DMS79 treated with DMSO at 0.1 percent for 48 hours (cell line): ENCODE measurements at regions not wholly inside any gene's neighbourhood (a gene's known extent, or its start where the extent isn't known, plus 50 kb on each side); places are given as distances from the start of the nearest gene placed in this dataset.

Experiments used
- DNase-seq: peaks from one replicate; lab custom pipeline; 2025; lab: John Stamatoyannopoulos, UW

DNA sequence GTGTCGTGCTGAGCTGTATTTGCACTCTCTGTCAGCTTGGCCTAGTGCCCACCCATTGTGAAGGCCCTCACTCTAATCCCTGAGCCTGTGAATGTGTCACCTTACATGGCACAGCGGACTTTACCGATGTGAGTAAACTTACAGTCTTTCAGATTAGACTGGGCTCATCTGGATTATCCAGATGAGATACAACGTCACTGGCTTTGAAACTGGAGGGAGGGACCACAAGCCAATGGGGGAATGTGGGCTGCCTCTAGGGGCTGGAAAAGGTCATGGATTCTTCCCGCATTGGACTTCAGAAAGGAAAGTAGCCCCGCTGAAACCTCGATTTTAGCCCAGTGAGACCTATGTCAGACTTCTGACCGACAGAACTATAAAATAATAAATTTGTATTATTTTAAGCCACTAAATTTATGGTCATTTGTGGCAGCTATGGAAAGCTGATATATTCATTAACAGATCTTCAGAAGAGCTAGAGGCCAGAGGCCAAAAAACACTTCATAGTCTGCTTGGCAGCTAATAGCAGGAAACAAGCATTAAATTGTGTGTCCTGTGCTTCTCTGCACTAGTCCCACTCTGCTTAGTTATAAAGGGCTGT, 139.0 kb upstream of the GAS1 start:
- no peak for DNase-seq

DNA sequence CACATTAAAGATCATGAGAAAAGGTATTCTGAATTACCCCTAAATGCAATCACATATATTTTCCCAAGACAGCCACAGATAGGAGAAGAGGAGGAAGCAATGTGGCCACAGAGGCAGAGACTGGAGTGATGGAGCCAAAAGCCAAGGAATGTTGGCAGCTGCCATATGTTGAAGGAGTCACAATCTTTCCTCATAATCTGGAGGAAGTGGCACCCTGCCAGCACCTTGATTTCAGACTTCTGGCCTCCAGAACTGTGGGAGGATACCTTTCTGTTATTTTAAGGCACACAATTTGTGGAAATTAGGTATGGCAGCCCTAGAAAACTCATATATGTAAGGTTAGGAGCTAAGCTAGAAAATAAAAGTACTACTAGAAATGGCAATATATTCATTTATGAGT, 139.9 kb upstream of the GAS1 start:
- DNase-seq, result no peak

DNA sequence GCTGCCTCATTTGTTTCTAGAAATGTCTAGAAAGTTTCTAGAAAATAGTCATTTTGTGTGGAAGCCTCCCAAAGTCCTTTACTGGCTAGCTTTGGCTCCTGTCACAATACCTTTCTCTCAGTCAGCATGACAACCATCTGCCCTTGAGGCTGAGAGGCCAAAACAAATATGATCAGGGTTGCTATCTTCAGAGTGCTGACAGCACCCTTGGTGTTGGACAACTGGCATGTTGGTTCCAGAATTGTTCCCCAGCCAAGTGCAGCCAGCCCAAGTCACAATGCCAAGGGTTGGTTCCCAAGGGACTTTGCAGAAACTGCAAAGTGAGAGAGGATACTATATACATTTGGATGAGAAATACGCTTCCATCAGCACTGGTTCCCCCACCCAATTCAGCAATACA, 140.9 kb upstream of the GAS1 start:
- DNase-seq, result no peak

DNA sequence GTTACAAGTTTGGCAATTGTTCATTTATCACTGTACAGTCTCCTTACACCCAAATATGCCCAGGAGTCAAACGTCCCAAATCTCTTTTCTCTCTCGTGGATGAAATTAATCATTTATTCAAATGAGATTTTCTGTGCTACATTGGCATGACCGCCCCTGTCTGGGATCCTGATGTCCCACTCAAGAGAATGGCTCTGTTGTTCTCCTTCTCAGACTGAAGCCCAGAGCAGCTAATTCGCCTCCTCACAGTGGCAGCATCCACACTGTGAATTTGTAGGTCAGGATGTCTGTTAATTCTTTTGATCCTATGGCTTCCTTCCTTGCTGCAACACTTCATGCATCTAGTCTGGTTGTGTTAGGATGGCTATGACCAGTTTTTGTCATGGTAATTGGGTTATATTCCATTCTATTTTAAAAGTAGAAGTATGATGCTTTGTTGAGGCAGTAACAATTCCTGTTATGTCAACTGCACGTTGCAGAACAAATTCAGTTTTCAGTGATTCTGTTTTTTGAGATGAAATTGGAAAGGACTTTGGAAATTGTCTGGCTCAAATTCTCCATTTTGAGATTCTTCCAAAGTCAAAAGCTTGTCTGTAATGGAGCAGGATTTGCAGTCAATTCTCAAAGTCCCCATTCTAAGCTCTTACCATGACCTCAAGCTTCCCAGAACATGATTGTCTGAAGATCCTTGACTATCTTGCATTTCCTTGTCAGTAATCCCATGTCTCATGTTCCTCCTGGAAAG, 141.5 kb upstream of the GAS1 start:
- DNase-seq, result no peak

DNA sequence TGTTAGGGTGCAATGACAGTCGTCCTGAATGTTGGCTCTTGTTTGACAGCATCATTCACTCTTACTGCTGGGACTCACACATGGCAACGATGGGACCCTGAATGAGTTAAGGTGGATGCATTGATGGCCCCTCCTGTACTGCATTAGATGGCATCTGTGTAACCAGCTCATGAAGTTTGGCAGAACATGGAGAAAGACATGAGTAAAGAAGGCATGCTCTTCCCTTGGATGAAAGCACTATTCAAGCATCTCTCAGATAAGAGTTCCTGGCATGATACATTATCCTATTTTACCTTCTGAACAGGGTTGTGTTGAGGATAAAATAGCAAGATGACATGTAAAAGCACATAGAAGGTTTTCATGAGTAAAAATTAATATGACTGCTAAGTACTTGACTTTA, 142.2 kb upstream of the GAS1 start:
- no peak for DNase-seq

DNA sequence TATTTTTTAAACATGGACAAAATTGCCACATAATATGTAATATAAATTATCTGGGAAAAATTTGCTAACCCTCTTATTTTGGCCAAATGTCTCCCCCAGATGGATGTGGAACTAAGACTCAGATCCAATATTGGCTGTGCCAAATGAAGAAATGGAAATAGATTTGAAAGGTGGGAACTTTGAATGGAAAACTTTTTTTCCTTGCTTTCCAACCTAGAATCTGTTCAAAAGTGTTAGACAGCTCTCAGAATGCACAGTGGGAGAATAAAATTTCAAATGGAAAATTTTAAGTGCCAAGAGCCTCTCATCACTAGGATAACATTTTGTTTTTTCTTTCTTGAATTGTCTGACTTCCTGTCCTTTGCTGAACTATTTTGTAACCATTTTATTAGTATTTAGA, 142.6 kb upstream of the GAS1 start:
- DNase-seq, result no peak

DNA sequence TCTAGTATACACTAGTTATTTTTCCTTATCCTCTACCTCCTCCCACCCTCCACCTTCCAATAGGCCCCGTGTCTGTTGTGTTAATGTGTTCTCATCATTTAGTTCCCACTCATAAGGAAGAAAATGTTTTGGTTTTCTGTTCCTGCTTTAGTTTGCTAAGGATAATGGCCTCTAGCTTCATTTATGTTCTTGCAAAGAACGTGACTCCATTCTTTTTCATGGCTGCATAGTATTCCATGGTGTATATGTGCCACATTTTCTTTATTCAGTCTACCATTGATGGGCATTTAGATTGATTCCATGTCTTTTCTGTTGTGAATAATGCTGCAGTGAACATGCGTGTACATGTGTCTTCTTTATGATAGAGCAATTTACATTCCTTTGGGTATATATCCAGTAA, 146.5 kb upstream of the GAS1 start:
- no peak for DNase-seq

DNA sequence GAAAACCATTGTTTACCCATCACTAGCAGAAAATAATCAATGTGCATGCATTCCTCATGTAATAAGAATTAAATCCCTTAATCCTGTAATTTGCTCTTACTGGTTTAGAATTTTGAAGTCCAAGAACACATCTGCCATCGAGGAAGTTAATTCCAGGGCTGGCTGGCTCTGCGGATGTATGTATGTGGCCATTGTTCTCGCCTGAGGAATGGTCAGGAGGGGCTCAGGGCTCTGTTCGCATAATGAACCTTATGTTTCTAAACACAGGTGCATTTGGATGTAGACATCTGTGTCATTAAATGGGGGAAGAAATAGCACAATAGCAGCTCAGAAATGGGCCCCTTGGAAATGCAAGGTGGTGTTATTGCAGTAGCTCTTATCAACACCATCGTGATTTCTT, 148.6 kb upstream of the GAS1 start:
- no peak for DNase-seq

DNA sequence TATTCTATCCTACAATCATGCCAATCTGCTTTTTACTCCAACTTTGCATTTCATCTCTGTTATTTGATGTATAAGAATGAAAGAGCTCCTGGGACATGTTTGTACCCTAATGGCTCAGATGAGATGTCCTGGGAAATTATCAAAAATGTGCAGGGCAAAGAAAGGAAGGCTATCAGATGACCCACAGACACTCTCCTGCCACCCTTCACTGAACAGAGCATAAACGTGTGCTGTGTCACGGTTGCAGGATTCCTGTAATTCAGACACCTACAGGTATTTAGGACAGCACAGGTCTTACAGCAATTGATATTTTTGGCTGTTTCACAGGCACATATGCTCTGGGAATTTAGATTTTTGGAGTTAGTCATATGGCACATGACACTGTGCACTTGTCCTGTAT, 149.2 kb upstream of the GAS1 start:
- DNase-seq, result no peak

DNA sequence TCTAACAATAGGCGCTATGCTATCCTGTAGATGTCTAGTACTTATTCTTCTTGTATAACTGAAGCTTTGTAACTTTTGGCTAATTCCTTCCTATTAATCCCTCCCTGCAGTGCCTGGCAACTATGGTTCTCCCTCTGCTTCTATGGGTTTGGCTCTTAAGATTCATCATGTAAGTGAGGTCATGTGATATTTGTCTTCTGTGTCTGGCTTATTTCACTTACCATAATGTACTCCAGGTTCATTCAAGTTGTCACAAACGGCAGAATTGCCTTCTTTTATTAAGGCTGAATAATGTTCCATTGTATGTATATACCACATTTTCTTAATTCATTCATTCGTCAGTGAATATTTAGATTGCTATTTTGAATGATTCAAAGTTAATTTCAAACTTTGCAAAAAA, 149.9 kb upstream of the GAS1 start:
- no peak for DNase-seq

DNA sequence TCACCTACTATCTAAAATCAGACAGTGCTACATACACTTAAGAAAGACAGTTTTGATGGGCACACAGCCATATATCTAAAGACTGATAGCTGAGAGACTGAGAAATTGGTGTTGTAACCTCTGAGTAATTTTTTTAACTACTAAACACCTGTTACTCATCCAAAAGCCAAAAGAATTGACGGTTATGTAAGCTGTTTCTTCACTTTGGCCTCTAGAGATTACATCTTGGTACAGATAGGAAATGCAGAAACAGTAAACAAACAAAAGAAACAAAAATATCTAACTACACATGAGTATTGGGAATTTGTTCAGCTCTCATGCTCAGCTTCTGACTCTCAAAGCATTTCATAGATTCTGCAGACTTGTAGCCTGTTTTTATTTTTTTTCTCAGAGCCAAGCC, 152.1 kb upstream of the GAS1 start:
- DNase-seq, result no peak

DNA sequence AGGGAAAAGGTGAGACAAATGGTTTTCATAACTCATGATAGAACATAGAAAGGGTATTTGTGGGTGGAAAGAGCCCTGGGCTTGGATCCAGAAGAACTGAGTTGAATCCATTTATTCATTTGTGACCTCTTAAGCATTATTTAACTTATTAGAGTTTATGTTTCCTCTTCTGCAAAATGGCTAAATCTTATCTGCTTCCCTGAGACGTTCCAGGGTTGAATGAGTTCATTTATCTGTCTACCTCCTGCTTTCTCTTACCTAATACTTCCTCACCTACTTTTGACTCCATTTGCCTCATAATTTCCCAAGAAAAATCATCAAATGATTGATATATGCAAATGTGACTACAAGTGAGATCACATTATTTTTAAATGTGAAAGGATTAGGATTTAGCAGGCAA, 152.7 kb upstream of the GAS1 start:
- DNase-seq, result no peak

DNA sequence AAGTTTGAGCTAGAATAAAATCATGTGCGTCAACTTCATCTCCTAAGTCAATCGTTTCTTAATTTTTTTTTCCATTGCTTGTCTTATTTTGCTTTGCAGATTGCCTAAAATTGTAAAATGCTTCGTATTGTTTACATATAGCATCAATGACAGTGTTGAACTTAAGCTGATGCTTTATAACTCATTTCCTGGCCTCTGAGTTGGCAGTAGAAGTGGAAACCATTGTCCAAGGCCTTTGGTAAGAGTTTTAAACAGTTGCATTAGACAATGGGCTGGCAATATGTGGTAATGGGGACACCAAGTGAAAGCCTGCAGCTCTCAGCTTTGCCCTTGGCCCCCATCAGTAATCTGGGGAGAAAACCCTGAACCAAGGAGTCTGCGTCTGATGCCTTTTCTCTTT, 154.8 kb upstream of the GAS1 start:
- no peak for DNase-seq

DNA sequence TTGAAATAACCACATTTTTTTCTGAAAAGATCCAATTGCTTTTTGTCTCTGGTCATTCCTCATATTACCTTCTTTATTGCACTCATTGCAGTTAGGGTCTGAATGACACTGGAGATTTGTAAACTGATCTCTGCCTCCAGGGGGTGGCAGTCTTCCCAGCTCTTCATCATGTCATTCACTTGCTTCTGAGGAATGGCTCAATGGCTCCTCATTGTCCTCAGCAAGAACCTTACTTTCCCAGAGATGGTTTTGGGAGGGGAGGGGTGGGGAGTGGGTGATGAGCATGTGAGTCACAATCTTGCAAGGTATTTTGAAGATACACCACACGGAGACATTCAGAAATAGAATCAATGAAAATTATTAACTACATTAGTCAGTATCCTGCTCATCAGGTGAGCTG, 159.8 kb upstream of the GAS1 start:
- DNase-seq, result no peak

DNA sequence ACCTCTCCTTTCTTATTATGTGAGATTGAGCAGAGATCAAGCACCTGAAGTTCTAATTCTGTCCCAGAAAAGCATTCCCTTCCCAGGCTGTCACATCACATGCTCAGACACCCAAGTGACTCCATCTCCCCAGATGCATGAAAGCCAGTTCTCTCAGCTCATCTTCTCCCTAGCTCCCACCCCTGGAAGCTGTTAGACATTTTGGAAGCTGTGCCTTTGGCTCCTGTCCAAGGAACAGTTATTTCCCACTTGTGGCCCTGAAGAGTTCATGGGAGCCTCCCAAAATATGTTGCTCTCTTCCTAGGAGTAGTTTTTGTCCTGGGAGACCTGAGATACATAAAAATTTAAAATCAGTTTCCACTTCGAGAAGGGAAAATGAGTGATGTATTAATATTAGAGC, 161.4 kb upstream of the GAS1 start:
- DNase-seq, result no peak

DNA sequence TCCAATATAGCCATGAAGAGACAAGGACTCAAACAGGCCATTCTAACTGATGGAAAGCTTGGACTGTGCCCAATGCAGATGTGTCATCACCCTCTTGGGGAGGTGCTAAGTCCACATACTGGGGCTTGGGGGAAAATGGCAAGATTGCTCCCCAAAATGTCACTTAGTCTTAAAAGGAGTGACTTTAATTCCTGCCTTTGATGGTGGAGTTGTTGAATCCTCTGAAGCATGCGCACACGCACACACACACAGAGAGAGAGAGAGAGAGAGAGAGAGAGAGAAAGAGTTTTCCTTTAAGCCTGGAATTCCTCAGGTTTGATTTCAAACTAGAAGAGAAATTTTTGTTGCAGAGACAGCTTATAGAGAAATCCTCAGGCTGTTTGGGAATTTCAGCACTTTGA, 161.9 kb upstream of the GAS1 start:
- DNase-seq, result no peak

DNA sequence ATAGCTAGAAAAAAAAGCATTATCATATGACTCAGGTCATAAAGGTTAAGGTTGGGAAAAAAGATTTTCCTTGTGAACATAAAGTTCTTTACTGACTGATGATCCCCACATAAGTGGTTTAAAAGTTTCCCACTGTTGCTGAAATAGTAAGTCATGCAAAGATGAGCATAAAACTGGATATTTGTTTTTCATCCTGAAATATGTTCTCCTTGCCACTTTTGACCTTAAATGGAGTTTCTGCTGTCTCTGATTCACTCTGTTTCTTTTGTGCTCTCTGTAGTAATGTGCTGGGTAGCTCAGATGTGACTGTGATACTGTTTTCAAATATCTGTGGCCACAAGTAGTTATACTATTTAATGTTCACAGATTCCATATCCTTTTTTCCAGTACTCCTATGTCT, 162.5 kb upstream of the GAS1 start:
- no peak for DNase-seq

DNA sequence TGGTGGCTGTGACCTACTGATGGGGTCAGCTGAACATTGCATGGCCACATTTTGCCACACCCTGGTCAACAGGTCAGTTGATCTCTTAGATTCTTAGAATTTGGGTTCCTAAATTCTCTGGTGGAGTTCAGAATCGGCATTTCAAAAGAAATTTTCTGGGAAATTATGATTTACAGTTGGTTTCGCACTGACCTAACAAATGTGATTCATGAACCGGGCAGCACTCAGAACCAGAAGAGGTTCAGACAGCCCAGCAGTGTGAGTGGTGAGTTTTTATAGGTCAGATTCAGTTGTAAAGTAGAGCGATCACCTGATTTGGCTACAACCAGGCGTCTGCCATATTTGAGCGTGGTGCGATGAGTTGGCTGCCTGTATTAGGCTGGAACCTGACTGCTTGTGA, 163.7 kb upstream of the GAS1 start:
- DNase-seq, result no peak

DNA sequence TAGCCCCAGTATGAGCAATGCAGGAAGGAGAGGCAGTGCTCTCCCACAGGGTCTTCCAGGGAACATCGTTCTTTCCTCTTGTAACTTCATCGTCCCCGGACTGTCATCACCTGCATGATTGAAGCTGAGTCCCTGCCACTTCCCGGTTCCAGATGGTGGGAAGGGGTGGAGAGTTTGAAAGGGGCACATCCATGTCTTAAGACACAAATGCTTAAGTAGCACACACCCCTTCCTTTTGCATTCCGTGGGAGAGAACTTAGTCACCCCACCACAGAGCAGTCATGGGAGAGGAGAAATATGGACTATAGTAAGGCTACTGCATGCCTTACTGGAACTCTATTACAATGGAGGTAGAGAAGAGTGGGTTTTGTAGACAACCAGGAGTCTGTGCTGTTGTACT, 165.3 kb upstream of the GAS1 start:
- no peak for DNase-seq

DNA sequence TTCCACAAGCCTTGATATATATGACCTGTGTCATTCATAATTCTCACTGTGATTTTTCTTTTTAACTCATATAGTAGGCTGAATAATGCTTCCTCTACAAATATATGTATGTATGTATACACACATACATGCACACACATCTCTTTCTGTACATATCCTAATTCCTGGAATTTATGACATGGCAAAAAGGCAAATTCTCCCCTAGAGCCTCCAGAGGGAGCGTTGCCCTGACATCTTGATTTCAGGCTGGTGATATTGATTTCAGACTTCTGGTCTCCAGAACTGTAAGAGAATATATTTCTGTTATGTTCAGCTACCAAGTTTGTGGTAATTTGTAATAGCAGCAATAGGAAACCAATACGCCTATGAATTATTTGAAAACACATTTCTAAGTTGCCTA, 166.6 kb upstream of the GAS1 start:
- no peak for DNase-seq

DNA sequence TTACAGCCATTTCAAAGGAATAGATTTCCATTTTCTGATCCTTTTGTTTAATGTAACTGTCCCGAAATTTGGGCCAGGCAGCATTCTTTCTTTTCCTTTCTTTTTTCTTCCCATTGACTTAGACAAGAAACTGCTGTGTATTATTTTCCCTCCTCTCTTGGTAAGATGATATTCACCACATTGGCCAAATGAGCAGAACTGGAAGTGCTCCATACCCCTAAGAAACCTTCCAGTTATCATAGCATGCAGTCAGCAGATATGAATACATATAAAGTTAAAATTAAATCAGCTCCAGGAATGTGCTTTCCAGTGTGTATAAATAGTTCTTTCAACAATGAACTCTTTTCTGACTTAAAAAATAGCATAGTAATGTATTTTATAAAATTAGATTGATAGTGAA, 168.5 kb upstream of the GAS1 start:
- DNase-seq, result no peak

DNA sequence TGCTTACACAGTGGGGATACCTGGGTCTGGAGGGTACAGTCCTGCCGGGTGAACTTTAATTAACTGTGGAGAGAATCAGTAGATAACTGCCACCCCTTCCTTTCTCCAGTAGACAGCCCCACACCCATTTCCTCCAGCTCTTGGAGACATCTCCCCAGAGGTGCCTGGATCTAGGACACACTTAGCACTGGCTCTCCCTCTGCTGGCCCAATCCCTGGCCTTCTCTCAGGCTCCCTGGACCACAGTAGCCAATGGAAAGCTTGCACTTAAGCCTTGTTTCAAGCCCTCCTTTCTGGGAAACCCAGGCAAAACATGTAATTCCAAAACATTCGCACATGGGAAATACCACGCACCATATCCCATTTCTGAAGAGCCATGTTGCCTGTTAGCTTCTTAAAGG, 169.2 kb upstream of the GAS1 start:
- no peak for DNase-seq

DNA sequence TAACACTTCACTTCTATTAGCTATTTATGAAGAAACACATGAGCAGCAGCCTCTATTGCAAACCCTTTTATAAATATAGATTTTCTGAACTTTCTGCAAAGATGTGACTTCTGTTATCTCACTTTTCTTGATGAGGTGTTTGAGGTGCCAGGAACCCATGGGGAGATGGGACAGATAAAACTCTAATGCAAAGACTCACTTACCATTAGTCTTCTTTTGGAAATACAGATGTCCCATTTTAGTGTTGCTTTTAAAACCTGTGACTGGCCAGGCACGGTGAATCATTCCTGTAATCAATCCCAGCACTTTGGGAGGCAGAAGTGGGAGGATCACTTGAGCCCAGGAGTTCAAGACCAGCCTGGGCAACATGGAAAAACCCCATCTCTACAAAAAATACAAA, 171.3 kb upstream of the GAS1 start:
- no peak for DNase-seq

DNA sequence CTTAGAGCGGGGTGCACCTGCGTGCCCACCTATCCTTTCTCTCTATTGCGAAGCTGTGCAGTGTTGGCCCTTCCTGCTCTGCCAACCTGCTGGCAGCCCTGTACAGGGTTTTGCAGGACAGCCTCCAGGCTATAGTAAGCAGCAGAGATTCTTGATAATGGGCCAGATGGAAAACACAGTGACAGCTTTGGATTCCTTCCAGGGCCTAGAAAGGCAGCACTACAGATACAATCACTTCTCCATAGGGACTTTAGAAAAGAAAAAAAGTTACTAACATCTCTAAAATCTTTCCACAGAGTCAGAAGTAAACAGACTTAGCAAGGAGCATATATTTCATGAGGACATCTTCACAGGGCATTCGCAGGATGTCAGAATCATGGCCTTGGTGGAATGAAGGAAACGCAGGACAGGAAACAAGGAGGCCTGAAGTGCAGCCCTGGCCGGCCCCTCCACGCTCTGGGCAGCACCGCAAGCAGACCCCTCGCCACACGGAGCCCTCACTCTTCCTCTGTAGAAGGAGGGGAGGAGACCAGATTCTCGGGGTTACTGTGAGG, 172.1 kb upstream of the GAS1 start:
- DNase-seq, result no peak
